HG02870 (cell line): ENCODE measurements at regions not wholly inside any gene's neighbourhood (a gene's known extent, or its start where the extent isn't known, plus 50 kb on each side); places are given as distances from the start of the nearest gene placed in this dataset.
"Not testable (repeated sequence)": the region's sequence is repeated elsewhere in the genome, so short reads cannot be mapped to it uniquely, and the experiment has no call there.

Experiments
- ATAC-seq: cut with Tn5 transposase; IDR thresholded peaks from one replicate; pipeline ENCODE4 v1.9.1; 2021; ENCODE audit warnings: mild to moderate bottlenecking, moderate library complexity; ENCODE audit not compliant: unreplicated experiment

- no peak for ATAC-seq
These were observed 78.4 kb downstream of the ADAMTS15 start for GRCh38 chr11:130526846-130527245.

- no peak for ATAC-seq
These were observed 79.3 kb downstream of the ADAMTS15 start for GRCh38 chr11:130527636-130528297.

- ATAC-seq, result no peak
These were observed 80.1 kb downstream of the ADAMTS15 start for GRCh38 chr11:130528298-130529261.

- no peak for ATAC-seq
These were observed 80.9 kb downstream of the ADAMTS15 start for GRCh38 chr11:130529366-130529765.

- ATAC-seq, result no peak
These were observed 82.6 kb downstream of the ADAMTS15 start for GRCh38 chr11:130531061-130531460.

GRCh38 chr11:130533113-130533798, 84.8 kb downstream of the ADAMTS15 start:
- ATAC-seq, result no peak

- no peak for ATAC-seq
These were observed 85.4 kb downstream of the ADAMTS15 start for GRCh38 chr11:130533871-130534270.

- ATAC-seq, result no peak
These were observed 86.1 kb downstream of the ADAMTS15 start for GRCh38 chr11:130534551-130534950.

GRCh38 chr11:130535520-130535919, 87.1 kb downstream of the ADAMTS15 start:
- ATAC-seq, result no peak

GRCh38 chr11:130536106-130537040, 87.9 kb downstream of the ADAMTS15 start:
- no peak for ATAC-seq

GRCh38 chr11:130539680-130540079, 91.2 kb downstream of the ADAMTS15 start:
- ATAC-seq, result not testable (repeated sequence)

GRCh38 chr11:130544266-130544665, 95.8 kb downstream of the ADAMTS15 start:
- no peak for ATAC-seq

- ATAC-seq, result no peak
These were observed 97.1 kb downstream of the ADAMTS15 start for GRCh38 chr11:130545449-130546072.

GRCh38 chr11:130546438-130546837, 98.0 kb downstream of the ADAMTS15 start:
- no peak for ATAC-seq

GRCh38 chr11:130546901-130547694, 98.7 kb downstream of the ADAMTS15 start:
- ATAC-seq, result no peak

GRCh38 chr11:130547761-130548490, 99.5 kb downstream of the ADAMTS15 start:
- ATAC-seq, result no peak

- no peak for ATAC-seq
These were observed 100.0 kb downstream of the ADAMTS15 start for GRCh38 chr11:130548491-130548833.

- ATAC-seq, result no peak
These were observed 101.1 kb downstream of the ADAMTS15 start for GRCh38 chr11:130549393-130549999.
